Skeletal muscle tissue (tissue), 3 donors: ENCODE measurements at regions not wholly inside any gene's neighbourhood (a gene's known extent, or its start where the extent isn't known, plus 50 kb on each side); places are given as distances from the start of the nearest gene placed in this dataset.
A peak's percentile ranks its signal among the peaks of the same experiment; 100 is the strongest.
"Not testable (repeated sequence)": the region's sequence is repeated elsewhere in the genome, so short reads cannot be mapped to it uniquely, and the experiment has no call there.

Experiments
- H3K27ac ChIP-seq: one replicate; pipeline ENCODE4 v1.7.0; 2013; ENCODE audit warnings: mild to moderate bottlenecking, low read depth, low read length, inconsistent platforms
- H3K27me3 ChIP-seq, 3 donors: one replicate each; pipeline ENCODE4 v1.7.0; 2013; ENCODE audit warnings: low read length in 3 of 3; ENCODE audit not compliant: control insufficient read depth in 3 of 3, insufficient read depth in 3 of 3
- H3K36me3 ChIP-seq, 3 donors: one replicate each; pipeline ENCODE4 v1.7.0; 2013; ENCODE audit warnings: low read length in 3 of 3; ENCODE audit not compliant: control insufficient read depth in 3 of 3, insufficient read depth in 3 of 3
- H3K4me1 ChIP-seq, 3 donors: one replicate each; pipeline ENCODE4 v1.7.0; 2013; ENCODE audit warnings: low read length in 3 of 3, mild to moderate bottlenecking in 3 of 3; ENCODE audit not compliant: control insufficient read depth in 3 of 3, insufficient read depth in 3 of 3
- H3K4me3 ChIP-seq, 3 donors: one replicate each; pipeline ENCODE4 v1.7.0; 2013; ENCODE audit warnings: low read length in 3 of 3
- H3K9ac ChIP-seq, 3 donors: one replicate each; pipeline ENCODE4 v1.7.0; 2013; ENCODE audit warnings: low read length in 3 of 3, mild to moderate bottlenecking in 3 of 3, moderate library complexity in 2 of 3, low read depth in 1 of 3
- H3K9me3 ChIP-seq, 3 donors: one replicate each; pipeline ENCODE4 v1.7.0; 2013; ENCODE audit warnings: low read length in 3 of 3; ENCODE audit not compliant: control insufficient read depth in 3 of 3
- donor health status: Osteomylitis.

DNA sequence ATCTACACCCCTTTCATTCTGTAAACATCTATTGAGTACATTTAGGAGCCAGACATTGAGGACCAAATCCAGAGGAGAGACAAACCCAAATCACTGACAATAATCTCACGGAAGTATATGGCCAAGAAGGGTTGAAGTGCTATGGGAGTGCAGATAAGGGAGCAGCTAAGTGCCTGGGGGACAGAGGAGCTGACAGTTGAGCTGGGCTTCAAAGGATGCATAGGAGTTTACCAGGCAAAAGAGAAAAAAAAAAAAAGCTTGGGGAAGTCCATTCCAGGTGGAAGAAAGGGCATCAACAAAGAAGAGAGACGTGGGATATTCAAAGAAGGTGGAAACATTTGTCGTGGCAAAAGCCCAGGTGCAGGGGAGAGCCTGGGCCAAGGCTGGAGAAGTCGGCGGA is 60.5 kb upstream of the NANOS1 start:
- H3K27me3 ChIP-seq, result no peaks in the 10 kb centered on the region
- H3K4me1 ChIP-seq, result peaks cover 32 to 46% (median 46%) of the 10 kb centered on the region in 3 donors

DNA sequence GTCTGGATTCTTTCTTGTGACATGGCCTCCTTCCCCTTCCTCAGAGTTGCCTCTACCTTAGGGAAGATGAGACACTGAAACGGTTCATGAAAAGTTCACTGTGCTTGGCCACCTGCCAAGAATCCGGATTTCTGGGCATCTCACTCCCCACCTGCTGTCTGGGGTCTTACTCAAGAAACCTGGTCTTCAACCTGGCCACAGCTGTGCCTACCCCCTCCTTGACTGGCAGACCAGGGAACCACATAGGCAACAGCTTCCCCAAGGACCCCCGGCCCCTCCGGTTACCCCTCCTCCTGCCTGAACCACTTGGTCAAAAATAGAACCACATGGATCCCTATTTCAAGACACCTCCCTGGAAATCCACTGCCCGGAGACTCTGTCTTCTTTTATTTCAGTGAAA is 58.7 kb upstream of the NANOS1 start:
- peak overlapping the region in 1 of 3 donors; percentile 14 for H3K4me3 ChIP-seq
- peak overlapping the region; percentile 64 for H3K27ac ChIP-seq

More for the DNA sequence above, 60.5 kb upstream of the NANOS1 start:
- no peak overlapping the region for H3K9ac ChIP-seq
- no peak overlapping the region for H3K4me3 ChIP-seq
- H3K9me3 ChIP-seq, result peaks cover 0 to 2% (median 2%) of the 10 kb centered on the region in 3 donors
- H3K27ac ChIP-seq, result no peak overlapping the region
- H3K36me3 ChIP-seq, result no peaks in the 10 kb centered on the region

DNA sequence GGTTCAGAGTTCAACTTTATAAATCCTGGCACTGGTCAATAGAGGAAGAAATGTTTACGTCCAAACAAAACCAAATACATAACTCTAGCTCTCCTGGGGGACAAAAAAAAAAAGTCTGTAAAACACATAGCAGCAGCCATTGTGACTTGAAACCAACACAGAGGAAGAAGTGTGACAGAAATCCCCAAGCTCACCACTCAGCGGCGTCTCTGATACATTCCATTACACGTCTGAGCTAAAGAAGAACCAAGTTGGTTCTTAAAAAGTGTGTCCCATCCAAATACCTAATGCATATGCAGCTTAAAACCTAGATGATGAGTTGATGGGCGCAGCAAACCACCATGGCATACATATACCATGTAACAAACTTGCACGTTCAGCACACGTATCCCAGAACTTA is 58.3 kb upstream of the NANOS1 start:
- Histone ChIP-seq H3K9me3 (peaks cover 0 to 3% (median 2%) of the 10 kb centered on the region in 3 donors), H3K27ac (peak overlapping the region; percentile 64), H3K4me1 (peaks cover 22 to 35% (median 32%) of the 10 kb centered on the region in 3 donors), H3K36me3 (no peaks in the 10 kb centered on the region), H3K27me3 (no peaks in the 10 kb centered on the region), H3K4me3 (no peak overlapping the region), H3K9ac (peak overlapping the region in 2 of 3 donors; percentile 35 to 51)

More for the DNA sequence above, 58.7 kb upstream of the NANOS1 start:
- H3K9me3 ChIP-seq, result peaks cover 0 to 3% (median 2%) of the 10 kb centered on the region in 3 donors
- no peaks in the 10 kb centered on the region for H3K36me3 ChIP-seq
- H3K4me1 ChIP-seq, result peaks cover 26 to 39% (median 36%) of the 10 kb centered on the region in 3 donors
- no peaks in the 10 kb centered on the region for H3K27me3 ChIP-seq
- H3K9ac ChIP-seq, result peak overlapping the region; percentile 14 to 51 (median 35)

GRCh38 chr10:118971876-118972275 is 57.6 kb upstream of the NANOS1 start:
- Histone ChIP-seq H3K36me3 (no peaks in the 10 kb centered on the region), H3K9ac (no peak overlapping the region), H3K27ac (no peak overlapping the region), H3K4me3 (no peak overlapping the region), H3K9me3 (peaks cover 0 to 3% (median 2%) of the 10 kb centered on the region in 3 donors), H3K27me3 (no peaks in the 10 kb centered on the region), H3K4me1 (peaks cover 15 to 28% (median 25%) of the 10 kb centered on the region in 3 donors)

- no peaks in the 10 kb centered on the region for H3K27me3 ChIP-seq
- H3K27ac ChIP-seq, result no peak overlapping the region
- H3K36me3 ChIP-seq, result no peaks in the 10 kb centered on the region
- peaks cover 0 to 3% (median 2%) of the 10 kb centered on the region in 3 donors for H3K9me3 ChIP-seq
- H3K9ac ChIP-seq, result no peak overlapping the region
- H3K4me3 ChIP-seq, result no peak overlapping the region
- H3K4me1 ChIP-seq, result peaks cover 0 to 12% (median 7%) of the 10 kb centered on the region in 3 donors
These were observed 55.8 kb upstream of the NANOS1 start for GRCh38 chr10:118973744-118974143.

DNA sequence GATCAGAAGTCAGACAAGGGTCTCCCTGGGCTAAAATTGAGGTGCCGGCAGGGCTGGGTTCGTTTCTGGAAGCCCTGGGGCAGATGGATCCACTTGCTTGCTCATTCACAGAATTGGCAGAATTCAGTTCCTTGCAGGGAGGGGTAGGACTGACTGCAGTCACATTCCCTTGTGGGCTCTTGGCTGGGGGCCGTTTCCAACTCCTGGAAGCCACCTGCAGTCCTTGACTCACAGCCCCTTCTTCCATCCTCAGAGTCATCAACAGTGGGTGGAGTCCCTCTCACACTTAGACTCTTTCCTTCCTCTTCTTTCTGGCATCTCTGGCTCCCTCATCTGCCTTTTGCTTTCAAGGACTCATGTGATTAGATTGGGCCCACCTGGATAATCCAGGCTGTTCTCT is 54.6 kb upstream of the NANOS1 start:
- no peak overlapping the region for H3K9ac ChIP-seq
- H3K27ac ChIP-seq, result no peak overlapping the region
- H3K27me3 ChIP-seq, result peaks cover 0 to 3% (median 0%) of the 10 kb centered on the region in 3 donors
- no peaks in the 10 kb centered on the region for H3K36me3 ChIP-seq
- H3K4me3 ChIP-seq, result no peak overlapping the region
- H3K9me3 ChIP-seq, result peaks cover 0 to 3% (median 2%) of the 10 kb centered on the region in 3 donors
- H3K4me1 ChIP-seq, result peaks cover 0 to 9% (median 7%) of the 10 kb centered on the region in 3 donors

DNA sequence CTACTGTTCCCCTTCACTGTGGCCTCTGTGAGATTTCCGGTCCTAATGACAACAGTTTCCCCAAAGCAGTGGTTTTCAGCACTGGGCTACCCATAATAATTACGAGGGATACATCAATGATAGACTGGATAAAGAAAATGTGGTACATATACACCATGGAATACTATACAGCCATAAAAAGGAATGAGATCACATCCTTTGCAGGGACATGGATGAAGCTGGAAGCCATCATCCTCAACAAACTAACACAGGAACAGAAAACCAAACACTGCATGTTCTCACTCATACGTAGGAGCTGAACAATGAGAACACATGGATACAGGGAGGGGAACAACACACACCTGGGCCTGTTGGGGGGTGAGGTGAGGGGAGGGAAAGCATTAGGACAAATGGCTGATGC is 53.3 kb upstream of the NANOS1 start:
- not testable (repeated sequence) for H3K4me3 ChIP-seq, H3K4me1 ChIP-seq, H3K9ac ChIP-seq, H3K9me3 ChIP-seq, H3K27ac ChIP-seq, H3K36me3 ChIP-seq, H3K27me3 ChIP-seq

DNA sequence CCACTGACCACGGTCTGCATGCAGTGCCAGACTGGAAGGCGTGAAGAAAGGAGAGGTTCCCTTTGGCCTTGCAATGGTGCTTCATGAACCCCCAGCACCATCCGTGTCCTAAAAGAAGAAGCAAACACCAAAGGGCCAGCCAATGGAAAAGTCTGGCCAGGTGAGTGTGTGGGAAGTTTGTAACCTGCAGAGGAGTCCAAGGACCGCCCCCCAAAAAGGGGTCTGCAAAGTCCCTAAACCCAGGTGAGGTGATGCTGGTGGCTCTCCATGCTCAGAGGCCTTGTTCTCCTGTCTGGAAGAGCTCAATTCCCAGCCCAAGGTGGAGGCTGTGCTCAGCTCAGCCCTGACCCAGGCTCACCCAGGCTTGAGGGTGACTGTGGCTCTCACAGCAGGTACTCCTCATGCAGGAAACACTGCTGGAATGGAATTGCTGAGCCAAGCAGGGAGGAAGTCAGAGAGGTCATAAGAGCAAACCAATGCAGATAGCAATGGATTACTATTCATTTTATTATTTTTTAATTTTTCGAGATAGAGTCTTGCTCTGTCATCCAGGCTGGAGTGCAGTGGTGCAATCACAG is 52.4 kb upstream of the NANOS1 start:
- Histone ChIP-seq H3K9ac (no peak overlapping the region), H3K9me3 (peaks cover 0 to 3% (median 2%) of the 10 kb centered on the region in 3 donors)

GRCh38 chr10:118977835-118978234 is 51.7 kb upstream of the NANOS1 start:
- Histone ChIP-seq H3K9me3 (peaks cover 0 to 3% (median 2%) of the 10 kb centered on the region in 3 donors), H3K27me3 (peaks cover 0 to 4% (median 2%) of the 10 kb centered on the region in 3 donors), H3K4me3 (no peak overlapping the region), H3K4me1 (peaks cover 0 to 4% (median 0%) of the 10 kb centered on the region in 3 donors), H3K27ac (no peak overlapping the region), H3K36me3 (no peaks in the 10 kb centered on the region), H3K9ac (no peak overlapping the region)

More for the DNA sequence above, 52.4 kb upstream of the NANOS1 start:
- Histone ChIP-seq H3K4me1 (peaks cover 0 to 4% (median 0%) of the 10 kb centered on the region in 3 donors), H3K27ac (no peak overlapping the region), H3K36me3 (no peaks in the 10 kb centered on the region), H3K4me3 (no peak overlapping the region), H3K27me3 (peaks cover 0 to 4% (median 2%) of the 10 kb centered on the region in 3 donors)

DNA sequence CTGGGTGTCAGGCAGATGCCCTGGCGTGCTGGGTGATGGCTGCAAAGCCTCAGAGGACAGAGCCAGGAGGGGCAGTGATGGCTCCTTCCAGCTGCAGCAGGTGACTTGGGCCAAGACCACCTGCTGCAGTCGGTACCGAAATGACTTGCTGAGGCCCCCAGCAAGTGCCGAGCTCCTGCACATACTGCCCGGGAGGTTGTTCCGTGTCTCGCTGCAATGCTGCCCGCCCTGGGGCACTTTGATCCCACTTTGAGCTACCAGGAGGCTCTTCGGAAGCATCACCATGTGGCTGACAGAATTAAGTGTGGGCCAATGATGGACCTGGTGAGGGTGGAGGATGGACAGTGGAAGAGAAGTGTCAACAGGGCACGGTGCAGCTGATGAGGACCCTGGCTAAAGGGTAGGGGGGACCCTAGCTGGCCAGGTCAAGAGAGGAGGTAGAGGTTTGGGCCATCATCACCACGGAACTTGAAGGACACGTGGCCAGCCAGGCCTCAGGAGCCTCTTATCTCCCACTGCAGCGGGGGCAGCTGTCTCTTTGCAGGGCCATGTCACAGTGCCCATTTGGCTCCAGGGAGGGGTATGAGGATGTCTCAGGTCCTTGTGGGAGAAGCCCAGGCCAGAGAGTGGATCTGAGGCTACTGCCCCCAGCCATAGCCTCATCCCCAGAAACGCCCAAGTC is 51.1 kb upstream of the NANOS1 start:
- H3K27me3 ChIP-seq, result peaks cover 0 to 4% (median 2%) of the 10 kb centered on the region in 3 donors

More for the DNA sequence above, 51.1 kb upstream of the NANOS1 start:
- no peak overlapping the region for H3K9ac ChIP-seq
- H3K9me3 ChIP-seq, result peaks cover 0 to 3% (median 2%) of the 10 kb centered on the region in 3 donors
- H3K27ac ChIP-seq, result no peak overlapping the region
- peaks cover 0 to 4% (median under 1%) of the 10 kb centered on the region in 3 donors for H3K4me1 ChIP-seq
- no peaks in the 10 kb centered on the region for H3K36me3 ChIP-seq
- H3K4me3 ChIP-seq, result no peak overlapping the region
